DND-41 (cell line): ENCODE measurements at regions not wholly inside any gene's neighbourhood (a gene's known extent, or its start where the extent isn't known, plus 50 kb on each side); places are given as distances from the start of the nearest gene placed in this dataset.
"Not testable (repeated sequence)": the region's sequence is repeated elsewhere in the genome, so short reads cannot be mapped to it uniquely, and the experiment has no call there.

Experiments
- ATAC-seq: fragments of 200-7000 bp; cut with Tn5 transposase; 3 replicates; pipeline ENCODE4 v1.9.1; 2021; ENCODE audit warnings: low read depth; ENCODE audit not compliant: insufficient read depth
- DNase-seq: peaks from one replicate; pipeline ENCODE4 v3.0.0-alpha.2; 2020
- H2AFZ ChIP-seq: 2 replicates; pipeline ENCODE4 v1.6.0; 2012; ENCODE audit warnings: low read depth, low read length
- H3K27ac ChIP-seq: 2 replicates; pipeline ENCODE4 v1.5.1; 2012; ENCODE audit warnings: low read length, inconsistent platforms
- H3K27me3 ChIP-seq: fragments of 200-600 bp; sonication (generic); 2 replicates; pipeline ENCODE4 v1.6.0; 2012; ENCODE audit warnings: low read length, mild to moderate bottlenecking, inconsistent platforms; ENCODE audit not compliant: insufficient read depth, poor library complexity
- H3K36me3 ChIP-seq: 2 replicates; pipeline ENCODE4 v1.5.1; 2012; ENCODE audit warnings: low read length, inconsistent platforms; ENCODE audit not compliant: insufficient read depth
- H3K4me1 ChIP-seq: 2 replicates; pipeline ENCODE4 v1.5.1; 2012; ENCODE audit warnings: mild to moderate bottlenecking, low read length; ENCODE audit not compliant: insufficient read depth
- H3K4me2 ChIP-seq: 2 replicates; pipeline ENCODE4 v1.6.0; 2012; ENCODE audit warnings: mild to moderate bottlenecking, moderate library complexity, low read length, inconsistent platforms; ENCODE audit not compliant: insufficient read depth
- H3K4me3 ChIP-seq, 2 experiments: fragments of 200-600 bp in 1 of 2; shearing (Covaris generic) in 1 of 2; 2 replicates each; pipeline ENCODE4 v1.5.1; 2012 to 2016; ENCODE audit warnings: inconsistent platforms in 2 of 2, low read length in 2 of 2, mild to moderate bottlenecking in 2 of 2, low read depth in 1 of 2, moderate library complexity in 1 of 2
- H3K79me2 ChIP-seq: 2 replicates; pipeline ENCODE4 v1.6.0; 2012; ENCODE audit warnings: low read length, inconsistent platforms; ENCODE audit not compliant: insufficient read depth
- H3K9ac ChIP-seq: 2 replicates; pipeline ENCODE4 v1.6.0; 2012; ENCODE audit warnings: low read depth, mild to moderate bottlenecking, inconsistent platforms, low read length, moderate library complexity
- H3K9me3 ChIP-seq: 2 replicates; pipeline ENCODE4 v1.5.1; 2012; ENCODE audit warnings: low read length, moderate library complexity, mild to moderate bottlenecking, inconsistent platforms; ENCODE audit not compliant: insufficient read depth, severe bottlenecking
- H4K20me1 ChIP-seq: 2 replicates; pipeline ENCODE4 v1.6.0; 2012; ENCODE audit warnings: low read length; ENCODE audit not compliant: insufficient read depth
- CTCF ChIP-seq: IDR thresholded peaks from 2 replicates; pipeline ENCODE4 v1.5.1; 2012; ENCODE audit warnings: borderline replicate concordance, low read length, moderate library complexity, mild to moderate bottlenecking; ENCODE audit not compliant: poor library complexity, severe bottlenecking; ENCODE audit errors: extremely low read depth
- EZH2 ChIP-seq: IDR thresholded peaks from 3 replicates; pipeline ENCODE4 v1.6.1; 2012; ENCODE audit warnings: borderline replicate concordance, low read depth, mild to moderate bottlenecking, moderate library complexity, low read length, inconsistent platforms; ENCODE audit not compliant: severe bottlenecking

- no peak overlapping the region for H3K9ac ChIP-seq
- no peak overlapping the region for H3K4me2 ChIP-seq
- no peaks in the 10 kb centered on the region for H3K36me3 ChIP-seq
- no peaks in the 10 kb centered on the region for H3K4me1 ChIP-seq
- no peak for TF ChIP-seq EZH2
- TF ChIP-seq CTCF, result no peak
- H3K4me3 ChIP-seq, result no peak overlapping the region
- no peaks in the 10 kb centered on the region for H4K20me1 ChIP-seq
- H3K27ac ChIP-seq, result no peak overlapping the region
- H3K79me2 ChIP-seq, result no peaks in the 10 kb centered on the region
- no peak overlapping the region for H2AFZ ChIP-seq
- DNase-seq, result no peak
- no peak for ATAC-seq
- H3K27me3 ChIP-seq, result peaks cover 4% of the 10 kb centered on the region
- no peaks in the 10 kb centered on the region for H3K9me3 ChIP-seq
Measured at GRCh38 chr2:126288362-126288761, 367.6 kb upstream of the GYPC start.

- H3K4me2 ChIP-seq, H2AFZ ChIP-seq, H3K4me3 ChIP-seq, DNase-seq, H3K4me1 ChIP-seq, H3K9me3 ChIP-seq, H3K9ac ChIP-seq, H3K36me3 ChIP-seq, H3K27me3 ChIP-seq, H3K27ac ChIP-seq, H3K79me2 ChIP-seq, ATAC-seq, H4K20me1 ChIP-seq: not testable (repeated sequence)
Measured at GRCh38 chr2:126293962-126294361, 362.0 kb upstream of the GYPC start.

GRCh38 chr2:126299469-126299976 is 356.4 kb upstream of the GYPC start:
- Histone ChIP-seq H3K9ac (no peak overlapping the region), H3K27me3 (peaks cover 3% of the 10 kb centered on the region), H3K36me3 (no peaks in the 10 kb centered on the region), H3K9me3 (no peaks in the 10 kb centered on the region), H4K20me1 (no peaks in the 10 kb centered on the region), H3K79me2 (no peaks in the 10 kb centered on the region), H3K4me3 (no peak overlapping the region), H2AFZ (no peak overlapping the region), H3K27ac (no peak overlapping the region), H3K4me2 (no peak overlapping the region), H3K4me1 (no peaks in the 10 kb centered on the region)
- DNase-seq, result no peak
- no peak for ATAC-seq
- TF ChIP-seq CTCF (no peak), EZH2 (no peak)

GRCh38 chr2:126300348-126300747 is 355.6 kb upstream of the GYPC start:
- Histone ChIP-seq H3K4me2 (no peak overlapping the region), H3K9ac (no peak overlapping the region), H3K9me3 (no peaks in the 10 kb centered on the region), H3K4me1 (no peaks in the 10 kb centered on the region), H3K27ac (no peak overlapping the region), H3K79me2 (no peaks in the 10 kb centered on the region), H3K36me3 (no peaks in the 10 kb centered on the region), H2AFZ (no peak overlapping the region), H3K27me3 (peaks cover 3% of the 10 kb centered on the region), H3K4me3 (no peak overlapping the region), H4K20me1 (no peaks in the 10 kb centered on the region)
- DNase-seq (no peak), ATAC-seq (no peak)
- TF ChIP-seq CTCF, result no peak
- TF ChIP-seq EZH2, result no peak
